AG20443 (cell line): ENCODE measurements at regions not wholly inside any gene's neighbourhood (a gene's known extent, or its start where the extent isn't known, plus 50 kb on each side); places are given as distances from the start of the nearest gene placed in this dataset.
"Not testable (repeated sequence)": the region's sequence is repeated elsewhere in the genome, so short reads cannot be mapped to it uniquely, and the experiment has no call there.

Source experiments
- DNase-seq: peaks from one replicate; pipeline ENCODE4 v3.0.0; 2012; ENCODE audit warnings: low spot score, mixed read lengths

DNA sequence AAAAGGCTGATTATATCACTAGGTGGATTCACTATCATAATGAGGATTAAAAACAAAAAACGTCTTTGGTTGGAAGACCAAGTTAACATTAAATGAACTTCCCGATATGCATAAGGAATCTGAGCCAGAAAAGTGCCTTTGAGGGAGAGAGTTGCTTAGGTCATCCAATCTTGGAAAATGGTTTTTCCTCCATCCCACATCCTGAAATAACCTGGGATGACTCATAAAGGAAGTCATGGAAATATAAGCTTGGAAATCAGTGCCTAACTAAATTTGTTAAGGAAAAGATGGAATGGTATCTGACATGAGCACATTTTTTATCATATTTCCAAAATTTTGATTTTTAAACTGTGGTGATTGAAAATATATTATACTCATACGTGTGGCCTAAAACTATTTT, 66.0 kb downstream of the KBTBD8 start:
- DNase-seq, result no peak

DNA sequence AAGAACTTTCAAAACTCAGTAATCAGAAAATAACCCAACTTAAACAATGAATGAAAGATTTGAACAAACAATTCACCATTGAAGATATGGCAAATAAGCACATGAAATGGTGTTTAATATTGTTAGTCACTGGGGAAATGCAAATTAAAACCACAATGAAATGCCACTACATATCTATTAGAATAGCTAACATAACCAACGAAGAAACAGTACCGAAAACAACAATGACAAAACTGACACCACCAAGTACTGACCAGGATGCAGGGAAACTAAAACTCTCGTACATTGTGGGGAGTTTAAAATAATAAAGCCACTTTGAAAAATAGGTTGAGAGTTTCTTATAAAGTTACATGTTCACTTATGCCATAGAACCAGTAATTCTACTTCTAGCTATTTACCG, 69.1 kb downstream of the KBTBD8 start:
- no peak for DNase-seq

DNA sequence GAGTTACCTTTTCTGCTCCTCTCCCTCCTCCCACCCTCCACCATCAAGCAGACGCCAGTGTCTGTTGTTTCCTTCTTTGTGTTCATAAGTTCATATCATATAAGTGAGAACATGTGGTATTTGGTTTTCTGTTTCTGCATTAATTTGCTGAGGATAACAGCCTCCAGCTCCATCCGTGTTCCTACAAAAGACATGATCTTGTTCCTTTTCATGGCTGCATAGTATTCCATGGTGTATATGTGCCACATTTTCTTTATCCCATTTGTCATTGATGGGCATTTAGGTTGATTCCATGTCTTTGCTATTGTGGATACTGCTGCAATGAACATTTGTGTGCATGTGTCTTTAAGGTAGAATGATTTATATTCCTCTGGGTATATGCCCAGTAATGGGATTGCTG, 74.5 kb downstream of the KBTBD8 start:
- DNase-seq, result not testable (repeated sequence)

DNA sequence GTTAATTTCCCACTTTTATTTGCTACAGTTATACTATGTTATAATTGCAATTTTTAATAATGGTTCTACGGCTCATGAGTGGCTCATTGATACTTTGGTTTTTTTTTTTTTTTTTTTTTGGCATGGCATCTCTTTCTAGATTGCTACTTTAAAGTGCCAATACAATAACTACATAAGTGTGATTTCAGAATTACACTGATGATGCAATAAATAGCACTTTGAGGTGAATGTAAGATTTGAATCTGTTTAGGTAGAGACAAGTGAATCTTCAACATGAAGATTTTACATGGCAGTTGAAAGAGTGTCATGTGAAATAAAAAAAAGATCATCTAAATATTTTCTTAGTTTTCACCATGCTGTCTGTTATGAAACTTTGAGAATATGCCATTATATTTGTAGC, 75.7 kb downstream of the KBTBD8 start:
- no peak for DNase-seq

DNA sequence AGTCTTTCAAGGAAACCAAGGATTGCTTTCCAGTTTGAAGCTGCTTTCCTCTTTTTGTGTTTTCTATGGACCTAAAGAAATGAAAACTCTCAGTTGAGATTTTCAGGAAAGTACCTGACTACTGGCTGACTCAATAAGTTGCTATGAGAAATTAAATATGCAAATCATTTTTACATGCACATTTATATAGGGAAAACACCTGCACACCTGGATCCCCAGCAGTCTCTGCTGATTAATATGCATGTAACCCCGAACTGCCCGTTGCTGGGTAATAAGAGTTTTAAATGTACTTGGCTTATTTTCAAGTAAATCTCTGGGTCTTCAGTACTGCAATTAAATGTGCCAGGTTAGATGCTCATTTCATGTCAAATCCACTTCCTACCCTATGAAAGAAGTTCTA, 77.2 kb downstream of the KBTBD8 start:
- DNase-seq, result no peak

DNA sequence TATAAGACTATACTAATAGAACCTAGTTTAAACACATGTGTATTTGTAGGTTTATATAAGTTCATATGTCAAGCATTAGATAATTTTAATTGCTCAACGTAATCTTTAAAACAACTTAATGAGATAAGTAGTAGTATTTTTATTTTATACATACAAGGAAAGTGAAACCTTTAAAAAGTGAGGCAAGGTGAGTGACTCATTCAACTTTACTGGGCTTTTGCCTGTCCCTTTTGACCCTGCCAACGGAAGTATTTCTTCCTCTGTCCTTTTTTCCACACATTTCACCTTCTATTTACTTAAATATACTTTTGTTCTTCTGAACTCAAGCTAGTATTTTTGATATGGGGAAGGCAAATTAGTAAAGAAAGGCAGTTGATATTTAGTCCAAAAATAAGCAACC, 78.5 kb downstream of the KBTBD8 start:
- no peak for DNase-seq

DNA sequence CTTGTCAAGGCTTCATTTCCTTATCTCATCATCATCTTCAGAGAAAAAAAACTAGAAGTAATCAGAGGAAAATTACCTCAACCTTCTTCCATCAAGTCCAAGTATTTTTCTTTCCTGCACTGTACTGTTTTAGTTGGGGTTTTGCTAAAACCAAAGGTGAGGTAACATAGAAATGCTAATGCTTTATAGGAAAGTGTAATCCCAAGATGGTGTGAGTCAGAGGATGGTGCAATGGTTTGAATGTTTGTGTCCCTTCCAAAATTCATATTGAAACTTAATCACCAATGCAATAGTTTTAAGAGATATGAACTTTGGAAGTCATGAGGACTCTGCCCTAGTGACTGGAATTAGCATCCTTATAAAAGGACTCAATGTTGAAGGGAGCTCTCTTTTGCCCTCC, 79.5 kb downstream of the KBTBD8 start:
- no peak for DNase-seq

- no peak for DNase-seq
Measured at GRCh38 chr3:67082533-67083024, 84.5 kb downstream of the KBTBD8 start.

DNA sequence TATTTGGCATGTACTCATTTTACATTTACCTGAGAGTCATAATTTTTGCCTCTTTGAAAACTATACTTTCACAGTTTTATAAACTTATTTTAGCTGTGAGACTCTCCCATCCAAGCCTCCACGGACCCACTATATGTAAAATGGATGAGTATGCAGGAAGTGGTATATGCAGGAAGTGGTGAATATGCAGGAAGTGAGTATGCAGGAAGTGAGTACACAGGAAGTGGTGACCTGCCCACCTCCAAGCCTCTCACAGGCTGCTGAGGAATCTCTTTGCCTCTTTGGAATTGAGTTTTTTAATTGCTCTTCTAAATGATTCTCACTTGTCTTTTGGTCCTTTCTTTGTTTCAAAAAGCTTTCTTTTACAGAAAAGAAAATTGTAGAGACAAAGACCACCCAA, 85.2 kb downstream of the KBTBD8 start:
- DNase-seq, result no peak

GRCh38 chr3:67087788-67088187, 89.7 kb downstream of the KBTBD8 start:
- no peak for DNase-seq

- DNase-seq, result no peak
Measured at GRCh38 chr3:67090474-67090873, 92.4 kb downstream of the KBTBD8 start.

DNA sequence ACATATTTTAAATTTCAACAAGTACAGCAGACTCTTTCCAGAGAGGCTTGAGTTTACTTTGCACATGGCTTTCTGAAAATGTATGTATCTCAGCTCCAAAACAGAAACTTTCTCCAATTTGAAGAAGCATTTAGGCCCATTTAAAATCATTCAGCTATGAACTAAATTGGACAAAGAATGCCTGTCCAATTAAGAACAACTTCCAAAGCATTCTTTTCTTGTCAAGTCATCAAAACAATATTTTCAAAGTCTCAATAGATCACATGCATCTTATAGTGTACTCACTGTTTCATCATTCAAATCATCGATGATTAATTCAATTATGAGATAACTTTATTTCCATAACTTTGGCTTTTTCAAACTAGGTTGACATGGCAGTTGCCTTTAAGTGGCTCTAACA, 95.2 kb downstream of the KBTBD8 start:
- no peak for DNase-seq

GRCh38 chr3:67094167-67094566, 96.1 kb downstream of the KBTBD8 start:
- no peak for DNase-seq

DNA sequence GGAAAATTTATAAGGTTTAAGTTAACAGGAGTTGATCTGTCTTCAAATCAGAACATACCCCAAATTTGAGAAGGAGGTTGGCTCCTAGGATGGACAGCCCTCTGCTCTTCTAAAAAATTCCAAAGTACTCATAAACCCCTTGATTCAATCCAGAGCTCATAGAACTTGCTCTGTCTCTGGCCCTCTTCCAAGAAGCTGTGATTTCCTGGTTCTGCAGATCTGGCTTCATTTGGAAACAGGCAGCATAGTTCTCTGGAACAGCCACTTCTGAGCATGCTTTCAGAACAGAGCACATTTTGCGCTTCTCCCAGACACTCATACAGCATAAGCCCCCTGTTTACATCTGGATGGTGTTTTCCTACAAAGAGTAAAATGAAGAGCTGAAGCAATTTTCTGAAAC, 96.7 kb downstream of the KBTBD8 start:
- DNase-seq, result no peak

DNA sequence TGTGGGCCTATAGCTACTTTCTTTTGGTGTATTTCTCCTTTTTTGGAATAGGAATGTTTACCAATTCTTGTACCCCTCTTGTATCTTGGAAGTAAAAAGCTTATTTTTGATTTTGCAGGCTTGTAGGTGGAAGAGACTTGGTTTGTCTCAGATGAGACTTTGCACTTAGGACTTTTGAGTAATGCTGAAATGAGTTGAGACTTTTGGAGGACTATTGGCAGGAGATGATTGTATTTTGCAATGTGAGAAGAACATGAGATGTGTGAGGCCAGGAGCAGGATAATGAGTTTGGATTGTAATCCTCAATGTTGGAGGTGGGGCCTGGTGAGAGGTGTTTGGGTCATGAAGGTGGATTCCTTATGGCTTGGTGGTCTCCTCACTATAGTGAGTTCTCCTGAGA, 106.3 kb downstream of the KBTBD8 start:
- no peak for DNase-seq

DNA sequence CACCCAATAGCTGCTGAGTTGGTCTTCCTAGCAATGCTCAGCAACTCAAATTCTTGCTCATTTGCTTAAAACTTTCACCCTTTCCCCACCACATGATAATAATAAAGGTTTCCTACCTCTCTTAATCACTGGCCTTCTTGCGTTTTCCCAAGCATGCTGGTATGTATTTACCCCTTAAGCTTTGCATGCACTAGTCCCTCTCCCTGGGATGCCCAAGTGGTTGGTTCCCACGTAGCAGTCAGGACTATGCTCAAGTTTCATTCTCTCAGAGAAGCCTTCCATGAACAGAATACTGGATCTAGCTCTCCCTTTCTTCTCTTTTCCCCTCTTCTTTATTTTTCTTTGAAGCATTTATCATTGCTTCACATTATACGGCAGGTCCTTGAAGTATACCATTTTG, 108.8 kb downstream of the KBTBD8 start:
- DNase-seq, result no peak

DNA sequence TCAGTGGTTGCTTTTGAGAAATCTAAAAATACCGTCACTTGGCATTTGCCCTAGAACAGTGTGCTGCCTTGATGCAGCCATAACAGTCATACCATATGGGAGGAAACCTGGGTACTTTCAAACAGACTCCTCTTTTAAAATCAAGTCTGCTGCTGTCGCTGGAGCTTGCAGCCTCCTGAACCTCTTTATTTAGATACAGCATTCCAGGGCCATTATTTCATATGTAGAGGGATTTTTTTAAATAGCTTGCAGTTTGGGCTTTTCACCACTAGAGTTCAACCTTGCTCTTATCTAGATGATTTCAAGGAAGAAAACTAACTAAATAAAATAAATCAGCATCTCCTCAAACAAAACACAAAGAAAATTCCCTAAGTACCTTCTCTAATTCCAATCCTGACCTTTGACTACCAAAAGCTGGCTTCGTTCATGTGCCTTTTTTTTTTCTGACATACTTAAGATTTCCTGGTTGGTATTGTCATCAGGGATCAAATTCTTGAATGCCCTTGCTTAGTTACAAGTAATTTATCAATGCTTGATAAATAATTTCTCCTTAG, 111.6 kb downstream of the KBTBD8 start:
- peak; percentile 57 for DNase-seq

DNA sequence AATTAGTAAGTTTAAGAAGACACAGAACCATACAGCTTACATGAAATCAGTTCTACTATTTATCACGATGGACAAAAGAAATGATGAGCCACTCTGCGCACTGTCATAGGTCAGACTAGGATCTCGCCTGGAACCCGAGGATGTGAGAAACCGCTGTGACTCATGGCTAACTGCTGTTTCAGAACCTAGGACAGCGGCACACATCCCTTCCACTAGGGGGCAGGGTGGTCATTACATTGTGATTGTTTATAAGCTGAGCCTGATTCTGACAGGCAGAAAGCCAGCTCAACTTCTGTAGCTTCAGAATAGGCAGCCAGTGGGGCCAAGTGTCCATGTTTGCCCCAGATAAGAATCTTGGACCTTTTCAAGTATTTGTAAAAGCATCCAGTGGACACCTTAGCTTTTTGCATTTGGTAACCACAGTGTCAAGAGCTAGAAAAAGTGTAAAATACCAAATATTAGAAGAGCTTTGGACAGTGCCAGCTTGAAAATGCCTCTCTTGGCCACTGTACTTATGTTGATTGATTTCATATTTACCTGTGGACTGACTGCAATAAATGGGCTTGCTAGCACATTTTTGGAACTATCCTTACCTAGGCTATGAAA, 115.8 kb downstream of the KBTBD8 start:
- peak; percentile 86 for DNase-seq

- DNase-seq, result no peak
Measured at GRCh38 chr3:67118122-67118521, 120.0 kb downstream of the KBTBD8 start.

GRCh38 chr3:67118635-67119034, 120.5 kb downstream of the KBTBD8 start:
- DNase-seq, result no peak

DNA sequence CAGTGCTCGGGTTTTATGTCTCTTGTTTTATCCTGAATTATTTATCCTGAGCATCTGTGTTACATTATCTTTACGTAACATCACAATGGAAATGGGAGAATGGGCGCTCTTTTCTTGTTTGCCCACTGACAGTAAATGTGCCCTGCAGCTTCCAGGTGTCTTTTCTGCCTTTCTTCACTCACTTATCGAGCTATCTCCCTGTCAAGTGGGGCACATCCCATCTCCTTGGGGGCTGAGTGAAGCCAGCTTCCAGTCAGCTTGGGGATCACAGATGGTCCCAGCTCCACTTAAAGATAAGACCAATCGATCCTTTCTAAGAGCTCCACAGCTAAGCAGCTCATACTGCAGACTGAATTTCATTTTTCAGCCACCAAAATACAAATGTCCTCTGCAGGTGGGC, 125.8 kb downstream of the KBTBD8 start:
- DNase-seq, result no peak

GRCh38 chr3:67127254-67127653, 129.1 kb downstream of the KBTBD8 start:
- DNase-seq, result no peak

- no peak for DNase-seq
Measured at GRCh38 chr3:67142432-67142831, 144.3 kb downstream of the KBTBD8 start.

DNA sequence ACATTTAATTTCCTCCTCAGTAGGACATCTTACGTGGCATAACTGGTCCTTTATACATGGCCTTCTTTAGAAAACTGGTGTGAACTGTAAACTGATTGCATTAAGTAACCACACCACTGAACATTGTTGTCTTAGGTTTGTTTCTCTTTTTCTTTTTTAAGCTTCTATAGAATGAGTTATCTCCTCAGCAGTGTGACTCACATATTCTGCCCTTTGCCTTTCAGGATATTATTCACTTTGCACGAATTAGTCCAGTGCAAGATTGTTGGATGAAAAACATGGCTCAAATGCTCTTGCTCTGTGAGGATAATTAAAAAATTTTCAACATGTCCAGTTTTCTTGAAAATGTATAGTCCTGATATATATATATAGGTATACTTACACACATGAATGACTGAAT, 147.6 kb downstream of the KBTBD8 start:
- no peak for DNase-seq
